Upper lobe of left lung (tissue), 4 donors: ENCODE measurements at regions not wholly inside any gene's neighbourhood (a gene's known extent, or its start where the extent isn't known, plus 50 kb on each side); places are given as distances from the start of the nearest gene placed in this dataset.

ENCODE experiments used
- CTCF ChIP-seq, 6 experiments: fragments of 450-650 bp in 4 of 6; fragments of 200-600 bp in 2 of 6; sonication (generic) in 2 of 6; IDR thresholded peaks; one replicate each; pipeline ENCODE4 v1.5.1; 2016 to 2019; ENCODE audit warnings: antibody characterized with exemption in 6 of 6
- POLR2A ChIP-seq, 4 donors: fragments of 450-650 bp; IDR thresholded peaks; one replicate each; pipeline ENCODE4 v1.5.1; 2016 to 2017; ENCODE audit warnings: antibody characterized with exemption in 4 of 4, mild to moderate bottlenecking in 2 of 4

GRCh38 chr10:4481192-4481591 lies 344.8 kb upstream of the AKR1E2 start:
- no peak for TF ChIP-seq CTCF (IDR thresholded peaks at IDR 0.05)
- no peak for TF ChIP-seq POLR2A (IDR thresholded peaks at IDR 0.05)
